Hepatocyte (in vitro differentiated cells): ENCODE measurements at regions not wholly inside any gene's neighbourhood (a gene's known extent, or its start where the extent isn't known, plus 50 kb on each side); places are given as distances from the start of the nearest gene placed in this dataset.

Source experiments
- DNase-seq: peaks from one replicate; pipeline ENCODE4 v3.0.0-alpha.2; 2016; ENCODE audit warnings: low spot score
- H2AFZ ChIP-seq: fragments of 200-600 bp; sonication (generic); 2 replicates; pipeline ENCODE4 v1.6.0; 2016; ENCODE audit warnings: antibody characterized with exemption, mild to moderate bottlenecking
- H3K27ac ChIP-seq: fragments of 200-600 bp; sonication (generic); 2 replicates; pipeline ENCODE4 v1.5.1; 2016; ENCODE audit warnings: mild to moderate bottlenecking
- H3K27me3 ChIP-seq: fragments of 200-600 bp; sonication (generic); 2 replicates; pipeline ENCODE4 v1.6.1; 2016
- H3K36me3 ChIP-seq: fragments of 200-600 bp; sonication (generic); replicated peaks from 2 replicates; pipeline ENCODE4 v1.5.1; 2016; ENCODE audit warnings: low read depth; ENCODE audit not compliant: insufficient read depth
- H3K4me1 ChIP-seq: fragments of 200-600 bp; sonication (generic); 2 replicates; pipeline ENCODE4 v1.5.1; 2016; ENCODE audit warnings: mild to moderate bottlenecking, moderate library complexity; ENCODE audit not compliant: insufficient read depth
- H3K4me2 ChIP-seq: fragments of 200-600 bp; sonication (generic); 2 replicates; pipeline ENCODE4 v1.6.0; 2016
- H3K4me3 ChIP-seq: fragments of 200-600 bp; sonication (generic); 2 replicates; pipeline ENCODE4 v1.5.1; 2016; ENCODE audit warnings: mild to moderate bottlenecking
- H3K79me2 ChIP-seq: fragments of 200-600 bp; sonication (generic); 2 replicates; pipeline ENCODE4 v1.6.0; 2017; ENCODE audit warnings: mild to moderate bottlenecking
- H3K9me2 ChIP-seq: fragments of 200-600 bp; sonication (generic); replicated peaks from 2 replicates; pipeline ENCODE4 v1.6.0; 2017; ENCODE audit warnings: mild to moderate bottlenecking; ENCODE audit not compliant: insufficient read depth
- H3K9me3 ChIP-seq: fragments of 200-600 bp; sonication (generic); 2 replicates; pipeline ENCODE4 v1.5.1; 2016; ENCODE audit warnings: low read depth, mild to moderate bottlenecking
- H4K20me1 ChIP-seq: fragments of 200-600 bp; sonication (generic); 2 replicates; pipeline ENCODE4 v1.6.0; 2016; ENCODE audit warnings: mild to moderate bottlenecking; ENCODE audit not compliant: insufficient read depth, poor library complexity, severe bottlenecking
- CTCF ChIP-seq: fragments of 200-600 bp; sonication (generic); IDR thresholded peaks from 2 replicates; pipeline ENCODE4 v1.5.1; 2016; ENCODE audit warnings: antibody characterized with exemption, mild to moderate bottlenecking; ENCODE audit not compliant: poor library complexity
- EZH2 ChIP-seq: fragments of 200-600 bp; sonication (generic); IDR thresholded peaks from 2 replicates; pipeline ENCODE4 v1.6.1; 2016; ENCODE audit warnings: antibody characterized with exemption, mild to moderate bottlenecking, borderline replicate concordance
- EZH2phosphoT487 ChIP-seq: fragments of 200-600 bp; sonication (generic); IDR thresholded peaks from one replicate; pipeline ENCODE4 v1.6.1; 2018; ENCODE audit warnings: antibody characterized with exemption, mild to moderate bottlenecking, low read depth, moderate library complexity; ENCODE audit not compliant: unreplicated experiment, severe bottlenecking
- WGBS: methylation state at CpG from one replicate; pipeline ENCODE4 v1.1.6; 2016; ENCODE audit warnings: low lambda C conversion rate; ENCODE audit errors: missing lambda C conversion rate; 5-methylcytosine and 5-hydroxymethylcytosine counted together

- DNase-seq = no peak
- H3K9me3 ChIP-seq = no peaks in the 10 kb centered on the region
- H3K4me3 ChIP-seq = no peak overlapping the region
- no peak overlapping the region for H3K27ac ChIP-seq
- H3K27me3 ChIP-seq = no peaks in the 10 kb centered on the region
- TF ChIP-seq EZH2 = no peak
- TF ChIP-seq EZH2phosphoT487 = no peak
- TF ChIP-seq CTCF = no peak
- no peak overlapping the region for H3K4me2 ChIP-seq
- H3K9me2 ChIP-seq = no peaks in the 10 kb centered on the region
- no peak overlapping the region for H2AFZ ChIP-seq
- H3K4me1 ChIP-seq = no peaks in the 10 kb centered on the region
- no peaks in the 10 kb centered on the region for H3K36me3 ChIP-seq
- no peaks in the 10 kb centered on the region for H4K20me1 ChIP-seq
- 90% methylated on average over 15 of the region's 15 CpGs for WGBS
- H3K79me2 ChIP-seq = no peaks in the 10 kb centered on the region
Observed at GRCh38 chr6:4510906-4511640, 265.1 kb upstream of the CDYL start.

GRCh38 chr6:4510317-4510716, 265.9 kb upstream of the CDYL start:
- TF ChIP-seq EZH2phosphoT487 (no peak), CTCF (no peak), EZH2 (no peak)
- 86% methylated on average over 6 of the region's 6 CpGs for WGBS

GRCh38 chr6:4509506-4509905, 266.7 kb upstream of the CDYL start:
- 86% methylated on average over 3 of the region's 3 CpGs for WGBS

More at GRCh38 chr6:4510317-4510716, 265.9 kb upstream of the CDYL start:
- Histone ChIP-seq H3K4me2 (no peak overlapping the region), H4K20me1 (no peaks in the 10 kb centered on the region), H3K9me3 (no peaks in the 10 kb centered on the region), H3K36me3 (no peaks in the 10 kb centered on the region), H3K9me2 (no peaks in the 10 kb centered on the region), H3K79me2 (no peaks in the 10 kb centered on the region), H3K27me3 (no peaks in the 10 kb centered on the region), H3K4me3 (no peak overlapping the region), H3K27ac (no peak overlapping the region), H3K4me1 (no peaks in the 10 kb centered on the region), H2AFZ (no peak overlapping the region)
- DNase-seq = no peak

More at GRCh38 chr6:4509506-4509905, 266.7 kb upstream of the CDYL start:
- no peaks in the 10 kb centered on the region for H3K27me3 ChIP-seq
- no peaks in the 10 kb centered on the region for H4K20me1 ChIP-seq
- H3K79me2 ChIP-seq = no peaks in the 10 kb centered on the region
- no peaks in the 10 kb centered on the region for H3K4me1 ChIP-seq
- H2AFZ ChIP-seq = no peak overlapping the region
- H3K9me2 ChIP-seq = no peaks in the 10 kb centered on the region
- no peak overlapping the region for H3K4me2 ChIP-seq
- no peaks in the 10 kb centered on the region for H3K36me3 ChIP-seq
- no peak overlapping the region for H3K4me3 ChIP-seq
- H3K27ac ChIP-seq = no peak overlapping the region
- no peaks in the 10 kb centered on the region for H3K9me3 ChIP-seq
- TF ChIP-seq EZH2 (no peak), CTCF (no peak), EZH2phosphoT487 (no peak)
- no peak for DNase-seq
